ENCODE measurements at regions not wholly inside any gene's neighbourhood (a gene's known extent, or its start where the extent isn't known, plus 50 kb on each side); places are given as distances from the start of the nearest gene placed in this dataset.
A peak's percentile ranks its signal among the peaks of the same experiment; 100 is the strongest.

GRCh38 chr1:109827986-109828385, 64.3 kb upstream of the EPS8L3 start:
- Histone ChIP-seq H3K4me3 (no peak overlapping the region), H3F3A (ENCODE audit: low read depth) (no peaks in the 10 kb centered on the region), H3K27me3 (no peaks in the 10 kb centered on the region), H2AFZ (replicated peaks) (no peak overlapping the region), H4K20me1 (ENCODE audit: low read depth) (no peaks in the 10 kb centered on the region), H3K4me2 (no peak overlapping the region), H3K9ac (no peak overlapping the region), H3K79me2 (ENCODE audit: low read depth) (no peaks in the 10 kb centered on the region), H3K36me3 (no peaks in the 10 kb centered on the region), H3K27ac (no peak overlapping the region), H3K9me3 (ENCODE audit: low read depth) (no peaks in the 10 kb centered on the region), H3K4me1 (peaks cover 6% of the 10 kb centered on the region)
- Mint-ChIP-seq H3K9me3 (peaks cover 4% of the 10 kb centered on the region), H3K27me3 (ENCODE audit: insufficient read depth, low read depth) (peaks cover 2% of the 10 kb centered on the region), H3K4me3 (no peak overlapping the region), H3K27ac (peak overlapping the region; percentile 66), H3K4me1 (peaks cover 12% of the 10 kb centered on the region), H3K36me3 (no peaks in the 10 kb centered on the region)
- no peak for DNase-seq (ENCODE audit: low spot score)
- TF ChIP-seq EZH2phosphoT487 (IDR thresholded peaks at IDR 0.05) (no peak), CTCF (IDR thresholded peaks at IDR 0.05) (no peak), EZH2 (IDR thresholded peaks at IDR 0.05) (no peak)

GRCh38 chr1:109827466-109827865, 63.7 kb upstream of the EPS8L3 start:
- no peak overlapping the region for H3K4me3 ChIP-seq
- peaks cover 3% of the 10 kb centered on the region for H3K4me1 ChIP-seq
- no peak overlapping the region for H3K4me2 ChIP-seq
- no peaks in the 10 kb centered on the region for H3K36me3 ChIP-seq
- Mint-ChIP-seq H3K4me3 (no peak overlapping the region), H3K36me3 (no peaks in the 10 kb centered on the region), H3K9me3 (peaks cover 4% of the 10 kb centered on the region), H3K27ac (peak overlapping the region; percentile 66), H3K4me1 (peaks cover 9% of the 10 kb centered on the region), H3K27me3 (ENCODE audit: insufficient read depth, low read depth) (peaks cover 2% of the 10 kb centered on the region)
- H3K79me2 ChIP-seq (ENCODE audit: low read depth), result no peaks in the 10 kb centered on the region
- H3K27ac ChIP-seq, result no peak overlapping the region
- no peaks in the 10 kb centered on the region for H3F3A ChIP-seq (ENCODE audit: low read depth)
- no peak overlapping the region for H3K9ac ChIP-seq
- H2AFZ ChIP-seq (replicated peaks), result no peak overlapping the region
- DNase-seq (ENCODE audit: low spot score), result no peak
- H4K20me1 ChIP-seq (ENCODE audit: low read depth), result no peaks in the 10 kb centered on the region
- TF ChIP-seq EZH2 (IDR thresholded peaks at IDR 0.05) (no peak), CTCF (IDR thresholded peaks at IDR 0.05) (no peak), EZH2phosphoT487 (IDR thresholded peaks at IDR 0.05) (no peak)
- no peaks in the 10 kb centered on the region for H3K27me3 ChIP-seq
- no peaks in the 10 kb centered on the region for H3K9me3 ChIP-seq (ENCODE audit: low read depth)

- Histone ChIP-seq H3K4me1 (peaks cover 3% of the 10 kb centered on the region), H3K27ac (no peak overlapping the region), H3K4me3 (no peak overlapping the region), H3K27me3 (no peaks in the 10 kb centered on the region), H3K79me2 (ENCODE audit: low read depth) (no peaks in the 10 kb centered on the region), H3K9ac (no peak overlapping the region), H3K36me3 (no peaks in the 10 kb centered on the region), H2AFZ (replicated peaks) (no peak overlapping the region), H3K4me2 (no peak overlapping the region), H3K9me3 (ENCODE audit: low read depth) (no peaks in the 10 kb centered on the region), H3F3A (ENCODE audit: low read depth) (no peaks in the 10 kb centered on the region), H4K20me1 (ENCODE audit: low read depth) (no peaks in the 10 kb centered on the region)
- H3K4me1 Mint-ChIP-seq, result peaks cover 12% of the 10 kb centered on the region
- no peak for DNase-seq (ENCODE audit: low spot score)
- peaks cover 2% of the 10 kb centered on the region for H3K27me3 Mint-ChIP-seq (ENCODE audit: insufficient read depth, low read depth)
- H3K36me3 Mint-ChIP-seq, result no peaks in the 10 kb centered on the region
- peaks cover 2% of the 10 kb centered on the region for H3K9me3 Mint-ChIP-seq
- no peak for TF ChIP-seq EZH2phosphoT487 (IDR thresholded peaks at IDR 0.05)
- TF ChIP-seq EZH2 (IDR thresholded peaks at IDR 0.05), result no peak
- TF ChIP-seq CTCF (IDR thresholded peaks at IDR 0.05), result no peak
- H3K27ac Mint-ChIP-seq, result no peak overlapping the region
- H3K4me3 Mint-ChIP-seq, result no peak overlapping the region
These were observed 63.2 kb upstream of the EPS8L3 start for GRCh38 chr1:109826930-109827349.
